ENCODE measurements at regions not wholly inside any gene's neighbourhood (a gene's known extent, or its start where the extent isn't known, plus 50 kb on each side); places are given as distances from the start of the nearest gene placed in this dataset.
"Not testable (repeated sequence)": the region's sequence is repeated elsewhere in the genome, so short reads cannot be mapped to it uniquely, and the experiment has no call there.

DNA sequence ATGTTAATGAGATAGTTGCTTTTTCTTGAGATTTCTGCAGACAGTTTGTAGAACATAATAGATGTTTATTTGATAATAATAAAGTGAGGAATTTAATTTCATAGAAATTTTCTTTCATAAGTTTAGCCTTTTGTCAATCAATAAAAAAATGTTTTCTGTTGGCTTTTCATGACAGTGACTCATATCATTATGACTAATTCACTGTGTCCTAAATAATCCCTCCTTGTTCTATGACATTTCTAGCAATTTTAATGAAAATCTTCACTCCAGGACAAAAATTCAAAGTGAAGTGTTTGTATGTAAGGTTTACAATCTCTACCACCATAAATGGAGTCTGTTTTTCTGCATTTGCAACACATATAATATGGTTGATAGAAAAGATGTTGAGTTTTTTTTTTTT lies 109.9 kb downstream of the UTRN start:
- DNase-seq (ENCODE audit: low read depth, low spot score) = no peak

DNA sequence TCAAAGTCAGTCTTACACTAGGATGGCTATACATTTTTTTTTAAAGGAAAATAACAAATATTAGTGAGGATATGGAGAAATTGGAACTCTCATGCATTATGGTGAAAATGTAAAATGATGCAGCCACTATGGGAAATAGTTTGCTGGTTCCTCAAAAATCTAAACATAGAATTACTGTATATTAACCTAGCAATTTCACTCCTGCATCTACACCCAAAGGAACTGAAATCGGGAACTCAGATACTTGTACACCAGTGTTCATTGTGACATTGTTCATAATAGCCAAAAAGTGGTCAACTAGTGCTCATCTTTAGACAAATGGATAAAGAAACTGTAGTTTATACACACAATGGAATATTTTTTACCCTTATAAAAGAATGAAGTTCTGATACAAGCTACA lies 110.7 kb downstream of the UTRN start:
- no peak for DNase-seq (ENCODE audit: low read depth, low spot score)

DNA sequence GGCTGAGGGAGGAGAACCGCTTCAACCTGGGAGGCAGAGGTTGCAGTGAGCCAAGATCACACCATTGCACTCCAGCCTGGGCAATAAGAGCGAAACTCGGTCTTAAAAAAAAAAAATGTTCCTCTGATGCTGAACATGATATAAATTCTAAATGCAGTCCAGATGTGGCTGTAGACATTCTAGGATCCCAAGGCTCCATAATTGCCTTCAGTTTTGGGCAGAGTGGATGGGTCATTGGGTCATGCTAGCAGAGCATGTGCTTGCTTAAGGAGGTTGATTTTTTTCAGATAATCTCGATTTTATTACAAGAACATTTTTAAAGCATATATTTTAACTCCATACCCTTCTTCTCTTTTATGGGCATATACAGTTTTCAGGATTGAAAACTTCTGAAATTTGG lies 112.0 kb downstream of the UTRN start:
- no peak for DNase-seq (ENCODE audit: low read depth, low spot score)

DNA sequence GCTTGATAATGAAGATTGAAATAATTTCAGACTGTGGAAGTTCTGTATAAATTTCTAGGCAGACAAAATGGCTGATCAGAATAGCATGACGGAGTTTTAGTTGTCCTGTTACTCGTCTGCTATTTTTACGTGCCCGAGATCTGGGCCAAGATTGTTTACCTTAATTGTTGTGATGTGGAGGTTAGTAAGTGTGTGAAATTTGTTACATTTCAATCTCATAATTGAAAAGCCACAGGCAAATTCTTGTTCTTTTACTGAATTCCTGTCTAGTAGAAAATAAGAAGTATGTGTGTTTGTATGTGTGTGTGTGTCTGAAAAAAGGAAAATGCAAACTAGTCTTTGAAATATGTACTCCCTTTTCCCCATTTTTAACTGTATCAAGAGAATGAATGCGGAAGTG lies 115.2 kb downstream of the UTRN start:
- DNase-seq (ENCODE audit: low read depth, low spot score) = no peak

DNA sequence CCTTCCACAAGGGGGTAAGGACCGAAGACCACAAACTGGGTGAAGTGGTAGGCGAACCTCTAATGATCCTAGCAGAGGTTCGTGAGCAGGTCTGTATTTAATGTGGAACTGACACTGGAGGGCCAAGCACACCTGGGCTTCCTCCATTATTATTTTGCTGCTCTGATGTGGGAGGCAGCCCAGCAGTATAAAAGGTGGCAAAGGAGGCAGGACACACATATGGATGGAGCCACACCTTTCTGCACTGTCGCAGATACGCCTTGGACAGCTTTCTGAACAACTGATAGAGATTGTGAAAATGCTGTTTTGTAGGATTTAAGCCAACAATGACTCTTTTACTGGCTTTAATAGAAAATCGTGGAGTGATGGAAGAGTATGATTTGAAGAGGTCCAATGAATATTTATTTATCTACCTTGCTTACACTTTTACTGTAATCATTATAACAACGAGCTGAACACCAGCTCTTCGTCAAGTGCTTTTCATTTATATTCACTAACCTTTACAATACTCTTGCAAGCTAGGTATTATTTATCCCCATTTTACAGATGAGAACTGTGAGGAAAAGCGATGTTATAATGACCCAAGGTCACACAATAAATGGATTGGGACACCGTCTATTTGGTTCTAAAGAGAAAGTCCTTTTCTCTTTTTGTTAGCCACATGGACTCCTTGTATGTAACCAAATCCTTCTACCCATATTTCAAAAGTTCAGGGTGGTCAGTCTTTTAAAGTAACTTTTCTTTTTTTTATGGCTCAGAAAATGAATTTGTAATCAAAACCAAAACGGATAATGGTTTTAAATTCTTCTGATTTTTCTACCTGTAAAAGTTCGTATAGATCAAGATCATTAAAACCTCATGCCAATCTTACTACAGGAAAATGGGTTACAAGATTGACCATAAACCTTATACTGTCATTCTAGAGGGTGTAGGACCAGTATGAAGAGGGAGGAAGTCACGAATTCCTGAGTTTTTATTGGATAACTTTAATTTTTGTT lies 116.9 kb downstream of the UTRN start:
- DNase-seq (ENCODE audit: low read depth, low spot score) = no peak

DNA sequence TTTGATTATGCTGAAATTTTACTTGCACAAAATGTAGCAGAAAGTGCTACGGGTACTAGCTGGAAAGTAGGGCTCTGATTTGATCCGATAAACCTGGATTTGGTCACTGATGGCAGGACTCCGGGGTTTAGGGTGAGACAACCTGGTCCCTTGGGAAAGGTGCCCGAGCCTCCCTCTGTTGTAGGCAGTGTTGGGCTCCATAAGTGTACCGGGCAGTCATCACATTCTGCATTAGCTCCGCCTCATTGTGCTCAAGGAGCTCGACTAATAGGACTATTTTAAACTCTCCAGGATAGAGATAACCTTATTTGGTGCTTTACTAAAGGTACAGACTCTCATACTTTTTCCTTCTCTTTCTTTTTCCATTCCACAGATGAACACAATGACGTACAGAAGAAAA lies 117.6 kb downstream of the UTRN start:
- DNase-seq (ENCODE audit: low read depth, low spot score) = no peak

DNA sequence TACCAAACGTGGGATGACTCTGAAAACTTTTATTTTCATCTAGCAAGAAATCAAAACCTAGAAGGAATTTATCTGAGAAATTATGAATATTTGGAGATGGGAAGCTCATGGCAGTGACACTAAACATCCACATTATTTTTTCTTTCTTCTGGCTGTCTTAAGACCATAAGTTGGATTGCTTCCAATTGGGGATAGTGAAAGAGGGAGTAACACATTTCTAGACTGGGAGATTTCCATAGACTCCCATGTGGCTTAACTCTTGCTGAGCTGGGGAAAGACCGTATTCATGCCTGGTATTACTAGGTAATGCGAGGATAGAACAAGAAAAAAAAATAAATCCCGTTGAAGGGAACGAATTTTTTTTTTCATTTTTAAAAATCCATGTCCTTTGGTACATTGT lies 120.0 kb downstream of the UTRN start:
- DNase-seq (ENCODE audit: low read depth, low spot score) = no peak

DNA sequence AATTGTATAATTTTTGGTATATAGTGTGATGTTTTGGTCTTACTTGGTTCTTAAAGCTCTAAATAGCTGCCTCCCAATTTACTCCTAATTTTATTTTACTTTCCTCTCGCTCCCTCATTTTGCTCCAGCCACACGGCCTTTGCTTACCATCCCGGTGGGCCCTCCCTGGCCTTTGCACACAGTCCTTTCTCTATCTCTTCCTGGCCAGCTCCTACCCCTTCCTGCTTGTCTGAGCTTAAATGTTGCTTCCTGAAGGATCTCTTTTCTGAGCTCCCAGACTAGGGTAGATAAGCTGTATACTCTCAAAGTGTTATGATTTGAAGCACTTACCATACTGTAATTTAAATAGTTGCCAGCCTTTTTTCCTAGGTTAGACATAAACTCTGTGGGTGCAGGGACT lies 121.7 kb downstream of the UTRN start:
- DNase-seq (ENCODE audit: low read depth, low spot score) = no peak

DNA sequence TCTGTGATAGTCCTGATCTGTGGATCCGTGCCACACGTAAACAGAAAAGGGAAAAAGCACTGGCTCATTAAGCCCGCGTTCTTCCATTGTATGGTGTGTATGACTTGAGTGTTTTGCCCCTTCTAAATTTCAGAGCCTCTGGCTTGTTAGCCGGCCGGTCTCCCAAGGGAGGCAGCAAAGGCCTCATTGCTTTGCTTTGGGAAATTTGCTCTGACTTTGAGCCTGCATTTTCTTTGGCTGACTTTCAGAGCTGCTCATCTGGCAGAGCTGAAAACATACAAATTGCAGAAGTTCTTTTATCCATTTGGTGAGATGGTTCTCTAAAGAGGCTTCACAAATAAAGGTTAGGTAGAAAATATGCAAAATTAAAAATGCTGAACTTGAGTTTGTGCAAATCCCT lies 123.0 kb downstream of the UTRN start:
- no peak for DNase-seq (ENCODE audit: low read depth, low spot score)

DNA sequence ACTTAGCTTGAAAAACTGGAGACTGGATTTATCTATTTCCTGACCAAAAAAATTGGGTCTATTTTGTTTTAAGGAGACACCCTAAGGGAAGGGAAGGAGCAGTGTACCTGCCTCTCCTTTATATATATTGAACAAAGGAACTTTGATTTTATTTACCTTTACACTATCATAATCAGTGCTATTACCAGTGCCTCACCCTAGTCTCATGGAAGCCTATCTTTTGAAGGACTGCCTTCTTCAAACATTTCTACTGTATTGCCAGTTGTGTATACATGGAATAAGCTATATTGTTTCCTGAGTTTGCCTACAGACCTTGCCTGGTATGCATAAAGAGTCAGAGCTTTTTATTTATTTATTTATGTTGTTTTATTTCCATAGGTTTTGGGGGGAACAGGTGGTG lies 124.9 kb downstream of the UTRN start:
- DNase-seq (ENCODE audit: low read depth, low spot score) = no peak

DNA sequence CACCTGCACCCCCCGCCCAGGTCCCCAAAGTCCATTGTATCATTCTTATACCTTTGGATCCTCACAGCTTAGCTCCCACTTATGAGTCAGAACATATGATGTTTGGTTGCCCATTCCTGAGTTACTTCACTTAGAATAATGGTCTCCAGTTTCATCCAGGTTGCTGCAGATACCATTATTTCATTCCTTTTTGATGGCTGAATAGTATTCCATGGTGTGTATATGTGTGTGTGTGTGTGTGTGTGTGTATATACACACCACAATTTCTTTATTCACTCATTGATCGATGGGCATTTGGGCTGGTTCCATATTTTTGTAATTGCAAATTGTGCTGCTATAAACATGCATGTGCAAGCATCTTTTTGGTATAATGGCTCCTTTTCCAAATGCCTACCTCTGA lies 125.4 kb downstream of the UTRN start:
- not testable (repeated sequence) for DNase-seq (ENCODE audit: low read depth, low spot score)

DNA sequence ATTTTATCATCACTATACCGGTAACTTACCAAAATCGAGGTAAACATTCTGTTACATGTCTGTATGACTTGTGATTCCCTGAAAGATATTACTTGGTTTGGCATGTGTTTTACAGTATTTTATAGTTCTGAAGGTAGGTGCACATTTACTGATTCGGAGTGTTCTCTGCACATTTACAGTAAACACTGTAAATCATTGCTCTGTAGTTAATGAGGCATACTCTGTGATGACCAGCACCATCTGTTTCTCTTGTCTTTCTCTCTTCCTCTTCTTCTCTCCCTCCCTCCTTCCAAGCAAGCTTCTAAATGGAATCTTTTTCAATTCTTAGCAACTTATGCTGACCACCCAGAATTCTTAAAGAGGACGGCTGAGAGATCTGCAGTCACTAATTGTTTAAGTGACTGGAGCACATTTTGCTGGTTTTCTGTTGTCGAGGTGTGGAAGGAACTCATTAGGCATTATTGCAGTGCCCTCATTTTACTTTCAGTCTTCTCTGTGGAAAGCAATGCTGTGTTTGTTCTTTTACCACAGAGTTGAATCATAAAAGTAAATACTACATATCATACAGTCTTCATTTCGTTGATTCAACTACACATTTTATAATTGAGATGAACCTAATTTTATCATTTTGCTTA lies 126.5 kb downstream of the UTRN start:
- DNase-seq (ENCODE audit: low read depth, low spot score) = no peak

DNA sequence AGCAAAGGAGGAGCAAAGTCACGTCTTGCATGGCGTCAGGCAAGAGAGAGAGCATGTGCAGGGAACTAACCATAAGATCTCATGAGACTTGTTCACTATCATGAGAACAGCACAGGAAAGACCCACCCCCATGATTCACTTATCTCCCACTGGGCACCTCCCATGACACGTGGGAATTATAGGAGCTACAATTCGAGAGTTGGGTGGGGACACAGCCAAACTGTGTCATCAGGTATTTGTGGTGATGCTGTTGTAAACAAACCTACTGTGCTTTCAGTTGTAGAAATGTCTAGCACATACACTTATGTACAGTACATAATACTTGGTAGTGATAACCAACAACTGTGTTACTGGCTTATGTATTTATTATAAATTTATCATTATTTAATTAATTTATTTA lies 128.3 kb downstream of the UTRN start:
- DNase-seq (ENCODE audit: low read depth, low spot score) = no peak

DNA sequence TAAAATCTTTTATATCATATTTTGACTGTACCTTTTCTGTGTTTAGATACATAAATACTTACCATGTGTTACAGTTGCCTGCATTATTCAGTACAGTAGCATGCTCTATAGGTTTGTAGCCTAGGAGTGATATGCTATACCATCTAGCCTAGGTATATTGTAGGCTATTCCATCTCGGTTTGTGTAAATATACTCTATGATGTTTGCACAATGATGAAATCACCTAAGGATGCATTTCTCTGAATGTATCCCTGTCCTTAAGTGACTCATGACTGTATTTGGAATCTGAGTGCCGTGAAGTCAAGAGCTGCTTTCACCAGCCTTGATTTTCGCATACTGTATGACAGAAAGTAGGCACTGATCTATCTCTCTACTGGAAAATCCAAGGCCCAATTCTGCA lies 129.9 kb downstream of the UTRN start:
- no peak for DNase-seq (ENCODE audit: low read depth, low spot score)

DNA sequence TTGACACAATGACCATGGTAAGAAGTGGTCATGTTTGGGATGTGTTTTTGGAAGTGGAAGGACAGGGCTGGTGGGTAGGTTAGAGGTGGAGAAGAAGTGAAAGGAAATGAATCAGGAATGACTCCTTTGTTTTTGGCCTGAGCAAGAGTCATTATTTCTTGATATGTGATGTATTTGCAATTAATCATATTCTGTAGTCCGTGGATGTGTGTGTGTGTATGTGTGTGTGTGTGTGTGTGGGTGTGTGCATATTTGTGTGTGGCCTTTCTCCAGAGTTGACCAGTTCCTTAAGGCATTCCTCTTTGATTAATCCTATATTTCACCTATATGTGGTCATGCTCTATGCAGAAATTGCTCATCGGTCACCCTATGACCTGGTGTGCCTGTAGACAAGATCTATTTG lies 130.7 kb downstream of the UTRN start:
- no peak for DNase-seq (ENCODE audit: low read depth, low spot score)

DNA sequence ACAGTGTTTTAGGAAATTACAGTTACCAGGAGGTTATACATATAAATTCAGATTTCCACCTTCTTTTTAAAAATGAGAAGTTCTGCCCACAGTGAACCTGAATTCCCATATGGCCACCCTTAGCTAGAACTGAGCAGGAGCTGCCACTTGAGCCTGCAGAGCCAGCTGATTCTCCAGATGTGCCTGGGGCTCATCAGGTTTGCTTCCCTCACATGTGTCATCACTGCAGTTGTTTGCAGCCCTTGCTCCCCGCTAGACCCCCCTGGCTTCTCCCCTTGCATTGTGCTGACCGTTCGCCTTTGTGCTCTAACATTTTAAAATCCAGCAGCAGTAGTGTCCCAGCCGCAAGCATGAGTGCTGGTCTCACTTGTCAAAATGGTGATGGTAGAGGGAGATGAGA lies 131.1 kb downstream of the UTRN start:
- DNase-seq (ENCODE audit: low read depth, low spot score) = no peak

DNA sequence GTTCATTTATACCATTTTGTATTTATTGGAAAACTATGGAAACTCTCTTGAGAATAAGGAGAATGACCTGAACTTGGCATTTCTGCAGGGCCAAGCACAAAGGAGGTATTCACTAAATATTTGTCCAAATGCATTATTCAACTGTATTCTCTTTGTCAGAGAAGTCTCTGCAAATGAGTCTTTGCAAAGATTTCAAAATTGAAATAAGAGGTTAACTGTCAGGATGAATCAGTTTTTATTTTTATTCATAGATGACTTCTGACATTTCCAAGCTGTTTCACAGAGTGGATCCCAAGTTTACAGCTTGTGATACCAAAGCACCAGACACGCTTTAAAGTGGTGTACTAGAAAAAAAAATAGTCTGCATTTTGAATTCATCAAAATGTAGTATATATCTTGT lies 131.6 kb downstream of the UTRN start:
- DNase-seq (ENCODE audit: low read depth, low spot score) = no peak

DNA sequence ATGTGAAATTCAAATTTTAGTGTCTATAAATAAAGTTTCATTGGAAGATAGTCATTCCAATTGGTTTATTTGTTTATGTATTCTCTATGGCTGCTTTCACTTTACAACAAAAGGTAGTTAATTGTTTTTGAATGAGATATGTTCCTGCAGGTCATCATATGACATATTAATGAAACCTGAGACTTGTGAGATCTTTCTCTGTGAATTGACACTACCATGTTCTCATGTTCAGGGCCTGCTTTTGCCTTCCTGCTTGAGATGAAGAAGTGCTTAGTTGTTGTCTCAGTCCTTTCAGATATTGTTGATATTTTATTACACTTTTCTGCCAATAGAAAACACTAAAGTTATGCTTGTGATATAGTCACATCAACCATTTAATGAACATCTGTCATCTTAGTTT lies 132.5 kb downstream of the UTRN start:
- no peak for DNase-seq (ENCODE audit: low read depth, low spot score)

DNA sequence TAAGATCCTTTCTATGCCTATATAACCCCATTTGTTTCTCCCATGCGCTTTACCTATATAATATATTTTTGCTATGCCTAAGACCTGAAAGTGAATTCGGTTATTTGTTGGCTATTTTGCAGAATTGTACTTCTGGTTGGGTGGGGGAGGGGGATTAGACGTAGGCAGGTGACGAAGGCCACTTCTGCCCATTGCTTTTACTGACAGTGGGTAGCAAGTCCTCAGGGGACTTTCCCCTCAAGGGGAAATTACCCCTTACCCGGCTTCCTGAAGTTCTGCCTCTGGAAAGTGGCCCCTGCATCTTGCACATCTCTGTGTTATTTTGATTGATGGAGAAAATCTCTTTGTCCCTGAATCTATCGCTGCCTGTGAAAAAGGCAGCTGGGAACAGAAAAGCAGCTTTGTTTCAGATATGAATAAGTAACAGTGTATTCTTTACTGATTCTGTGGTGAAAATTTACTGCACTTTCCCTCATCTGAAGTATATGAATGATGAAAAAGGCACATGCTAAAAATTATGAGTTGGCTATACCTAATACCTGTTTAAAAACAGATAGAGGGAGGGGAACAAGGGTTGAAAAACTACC lies 133.9 kb downstream of the UTRN start:
- DNase-seq (ENCODE audit: low read depth, low spot score) = no peak

DNA sequence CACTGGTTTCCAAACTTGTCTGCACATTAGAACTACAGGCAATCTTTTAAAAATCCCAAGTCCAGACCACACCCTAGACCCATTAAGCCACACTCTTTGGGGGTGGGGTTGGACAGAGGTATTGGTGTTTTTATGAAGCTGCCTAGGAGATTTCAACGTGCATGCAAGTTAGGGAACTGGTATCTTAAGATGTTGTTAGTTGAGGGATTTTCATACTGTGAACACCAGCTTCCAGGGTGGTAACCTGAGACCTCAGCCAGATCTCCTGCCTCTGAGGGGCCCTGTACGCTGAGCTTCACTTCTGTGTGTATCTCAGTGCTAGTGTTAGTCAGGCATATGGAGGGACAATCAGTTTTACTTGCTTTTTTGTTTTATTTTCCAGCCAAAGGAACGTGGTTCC lies 138.0 kb downstream of the UTRN start:
- DNase-seq (ENCODE audit: low read depth, low spot score) = no peak

DNA sequence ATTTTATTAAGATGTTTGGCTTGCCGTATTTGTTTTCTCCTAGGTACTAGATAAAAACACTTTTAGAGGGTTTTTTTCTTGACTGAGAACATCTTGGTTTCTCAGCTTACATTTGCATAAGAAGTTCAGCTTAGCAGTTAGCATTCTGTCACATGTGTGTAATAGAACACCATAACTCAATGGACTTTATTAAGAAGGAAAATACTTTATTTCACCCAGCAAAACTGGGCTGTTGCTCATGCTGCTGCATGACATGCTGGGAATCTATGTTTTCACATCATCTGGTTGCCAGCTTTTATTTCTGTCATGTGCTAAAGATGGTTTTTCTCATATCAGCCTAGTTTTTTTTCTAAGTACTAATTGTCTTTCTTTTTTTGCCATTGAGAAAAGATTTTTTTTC lies 144.6 kb downstream of the UTRN start:
- no peak for DNase-seq (ENCODE audit: low read depth, low spot score)

DNA sequence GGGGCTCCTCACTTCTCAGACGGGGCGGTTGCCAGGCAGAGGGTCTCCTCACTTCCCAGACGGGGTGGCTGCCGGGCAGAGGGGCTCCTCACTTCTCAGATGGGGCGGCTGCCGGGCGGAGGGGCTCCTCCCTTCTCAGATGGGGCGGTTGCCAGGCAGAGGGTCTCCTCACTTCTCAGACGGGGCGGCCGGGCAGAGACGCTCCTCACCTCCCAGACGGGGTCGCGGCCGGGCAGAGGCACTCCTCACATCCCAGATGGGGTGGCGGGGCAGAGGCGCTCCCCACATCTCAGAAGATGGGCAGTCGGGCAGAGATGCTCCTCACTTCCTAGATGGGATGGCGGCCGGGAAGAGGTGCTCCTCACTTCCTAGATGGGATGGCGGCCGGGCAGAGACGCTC lies 148.3 kb downstream of the UTRN start:
- not testable (repeated sequence) for DNase-seq (ENCODE audit: low read depth, low spot score)
